ENCODE measurements at regions not wholly inside any gene's neighbourhood (a gene's known extent, or its start where the extent isn't known, plus 50 kb on each side); places are given as distances from the start of the nearest gene placed in this dataset.

- no peak for DNase-seq
Measured at GRCh38 chr5:135721548-135722090, 112.8 kb upstream of the SLC25A48 start.

GRCh38 chr5:135720191-135720590 is 114.3 kb upstream of the SLC25A48 start:
- DNase-seq: no peak

GRCh38 chr5:135719428-135720063 is 114.9 kb upstream of the SLC25A48 start:
- no peak for DNase-seq

DNA sequence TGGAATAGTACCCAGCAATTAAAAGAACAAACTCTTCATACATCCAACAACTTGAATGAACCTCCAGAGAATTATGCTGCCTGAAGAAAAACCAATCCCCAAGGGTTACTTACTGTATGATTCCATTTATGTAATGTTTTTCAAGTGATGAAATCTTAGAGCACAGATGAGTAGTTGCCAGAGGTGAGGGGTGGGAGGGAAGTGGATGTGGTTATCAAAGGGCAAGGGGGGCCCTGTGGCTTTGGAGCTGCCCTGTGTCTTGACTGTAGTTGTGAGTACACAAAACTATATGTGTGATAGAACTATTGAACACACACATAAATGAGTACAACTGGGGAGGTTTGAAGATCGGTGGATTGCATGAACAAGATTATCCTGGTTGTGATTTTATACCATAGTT is 115.8 kb upstream of the SLC25A48 start:
- no peak for DNase-seq

DNA sequence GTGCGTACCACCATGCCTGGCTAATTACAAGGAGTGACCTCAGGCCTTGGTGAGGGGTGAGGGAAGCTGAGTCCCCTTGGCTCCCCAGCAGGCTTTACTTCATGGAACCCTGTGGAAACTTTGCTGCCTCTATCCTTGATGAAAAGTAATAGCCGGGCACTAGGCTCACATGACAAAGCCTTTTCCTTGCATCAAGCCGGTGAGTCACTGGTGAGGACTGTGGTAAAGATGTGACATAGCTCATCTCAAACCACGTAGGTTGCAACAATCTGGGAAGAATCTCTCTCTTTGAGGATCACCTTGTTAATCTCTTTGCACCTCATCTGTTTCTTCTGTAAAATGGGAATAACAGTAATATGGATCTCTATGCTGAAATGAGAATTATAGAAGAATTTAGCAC is 116.3 kb upstream of the SLC25A48 start:
- DNase-seq: peak; percentile 16 to 48

- no peak for DNase-seq
Measured at GRCh38 chr5:135715267-135716055, 119.0 kb upstream of the SLC25A48 start.

GRCh38 chr5:135714126-135714894 is 120.2 kb upstream of the SLC25A48 start:
- no peak for DNase-seq

GRCh38 chr5:135713161-135713915 is 121.1 kb upstream of the SLC25A48 start:
- no peak for DNase-seq

DNA sequence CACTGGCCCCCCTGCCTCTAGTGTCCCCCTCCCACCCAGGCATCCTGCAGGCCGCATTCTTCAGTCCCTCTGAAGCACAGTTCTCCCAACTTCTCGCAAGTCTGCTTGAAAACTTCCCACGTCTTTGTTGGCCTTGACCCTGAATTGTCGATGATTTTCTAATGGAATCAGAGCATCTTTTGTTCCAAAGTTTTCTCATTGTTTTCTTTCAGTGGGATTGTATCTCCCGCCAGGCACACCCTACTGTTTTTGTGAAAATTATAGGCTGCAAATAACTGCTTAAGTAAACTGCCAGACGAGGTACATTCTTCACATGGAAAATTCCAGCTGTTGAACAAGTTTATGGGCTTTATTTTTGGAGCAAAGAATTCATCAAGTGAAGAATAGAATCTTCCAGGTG is 122.6 kb upstream of the SLC25A48 start:
- no peak for DNase-seq

DNA sequence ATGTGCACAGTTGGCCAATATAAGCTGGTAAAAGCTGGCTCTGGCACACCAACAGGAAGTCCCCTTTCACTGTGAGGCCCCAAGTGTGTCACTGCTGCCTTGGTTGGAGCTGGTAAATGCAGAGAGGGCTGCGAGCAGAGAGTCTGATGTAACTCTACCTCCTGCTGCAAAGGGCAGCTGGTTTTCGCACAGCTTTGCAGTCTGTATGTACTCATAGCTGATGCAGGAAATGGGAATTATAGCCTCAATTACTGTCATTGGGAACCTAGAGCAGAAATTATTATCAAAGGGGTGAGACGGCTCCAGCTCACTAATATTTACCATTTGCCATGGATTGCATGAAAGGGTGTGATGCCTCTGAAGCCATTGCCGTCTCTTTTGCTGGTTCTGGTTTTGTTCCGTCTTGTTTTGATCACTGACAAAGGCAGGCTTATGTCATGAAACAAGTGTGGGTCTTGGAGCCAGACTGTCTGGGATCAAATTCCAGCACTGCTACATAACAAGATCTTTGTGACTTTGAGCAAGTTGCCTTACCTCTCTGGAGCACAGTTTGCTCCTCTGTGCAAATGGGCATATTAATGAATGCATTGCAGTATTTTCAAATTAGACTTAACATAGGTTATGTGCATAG is 124.3 kb upstream of the SLC25A48 start:
- no peak for DNase-seq

DNA sequence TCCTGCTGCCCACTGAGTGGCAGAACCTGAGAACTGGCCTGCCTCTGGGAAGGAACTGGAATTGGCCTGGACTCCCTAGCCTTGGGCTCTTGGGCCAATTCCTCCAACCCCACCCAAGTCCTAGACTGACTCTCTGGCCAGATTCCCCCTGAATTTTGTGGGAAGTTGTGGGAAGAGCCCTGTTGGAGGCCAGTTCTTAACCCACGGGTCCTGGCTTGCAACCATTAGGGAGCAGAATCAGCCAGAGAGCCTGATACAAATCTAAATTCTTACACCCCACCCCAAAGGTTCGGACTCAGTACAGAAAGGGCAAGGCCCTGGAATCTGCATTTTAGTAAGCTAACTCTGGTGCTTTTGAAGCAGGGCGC is 125.3 kb upstream of the SLC25A48 start:
- no peak for DNase-seq

GRCh38 chr5:135708481-135709207 is 125.8 kb upstream of the SLC25A48 start:
- no peak for DNase-seq

DNA sequence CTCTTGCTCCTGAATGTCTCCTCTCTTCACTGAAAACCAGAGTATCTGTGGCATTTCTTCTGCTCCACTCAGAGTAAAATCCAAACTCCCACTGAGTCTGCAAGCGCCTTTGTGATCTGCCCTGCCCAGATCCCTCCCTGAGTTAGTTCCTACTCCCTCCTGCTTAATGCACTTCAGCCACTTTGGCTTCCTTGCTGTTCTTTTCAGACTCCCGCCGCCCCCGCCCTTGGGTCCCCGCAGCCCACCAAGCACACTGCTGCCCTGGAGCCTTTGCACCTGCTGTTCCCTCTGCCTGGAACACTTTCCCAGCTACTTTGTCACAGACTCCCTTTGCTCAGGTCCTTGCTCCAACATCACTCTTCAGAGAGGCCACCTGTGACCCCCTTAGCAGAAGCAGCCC is 127.2 kb upstream of the SLC25A48 start:
- DNase-seq: no peak

DNA sequence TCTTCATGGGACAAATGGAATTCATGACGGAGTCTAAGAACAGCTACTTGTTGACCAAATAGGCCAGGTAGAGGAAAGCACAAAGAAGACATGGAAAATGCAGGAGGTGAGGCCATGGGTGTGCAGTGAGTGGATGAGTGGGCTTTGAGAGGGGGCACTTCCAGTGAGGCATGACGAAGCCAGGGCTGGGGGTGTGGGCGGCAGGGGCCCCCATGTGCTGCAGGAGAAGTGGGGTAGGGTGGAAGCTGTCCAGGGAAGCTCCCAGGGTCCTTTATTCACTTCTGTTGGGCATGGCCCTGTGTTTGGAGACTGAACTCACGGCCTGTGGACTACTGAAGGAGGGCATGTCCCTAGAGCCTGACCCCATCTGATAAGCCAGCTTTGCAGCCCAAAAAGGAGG is 127.6 kb upstream of the SLC25A48 start:
- DNase-seq: no peak

DNA sequence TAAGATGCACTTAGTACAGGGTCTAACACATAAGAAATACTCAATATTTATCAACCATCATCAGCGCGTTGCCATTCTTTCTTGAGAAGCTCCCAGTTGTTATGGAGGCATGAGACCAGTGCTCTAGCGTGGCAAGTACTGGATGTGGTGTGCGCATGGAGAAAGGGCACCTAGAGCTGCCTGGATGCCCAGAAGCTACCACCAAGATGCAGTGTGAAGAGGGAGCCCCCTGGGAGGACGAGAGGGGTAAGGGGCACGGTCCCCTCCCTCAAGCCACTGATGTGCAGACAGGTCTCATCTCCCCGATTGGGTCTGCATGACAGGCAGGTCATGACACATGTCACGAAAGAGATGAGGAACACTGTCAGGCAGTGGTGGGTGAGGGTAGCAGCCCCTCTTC is 127.7 kb upstream of the CXCL14 start:
- no peak for DNase-seq

GRCh38 chr5:135705941-135706466 is 127.2 kb upstream of the CXCL14 start:
- no peak for DNase-seq

GRCh38 chr5:135705141-135705631 is 126.4 kb upstream of the CXCL14 start:
- DNase-seq: no peak

- no peak for DNase-seq
Measured at GRCh38 chr5:135704616-135705015, 125.8 kb upstream of the CXCL14 start.

- DNase-seq: no peak
Measured at GRCh38 chr5:135703016-135703550, 124.3 kb upstream of the CXCL14 start.

DNA sequence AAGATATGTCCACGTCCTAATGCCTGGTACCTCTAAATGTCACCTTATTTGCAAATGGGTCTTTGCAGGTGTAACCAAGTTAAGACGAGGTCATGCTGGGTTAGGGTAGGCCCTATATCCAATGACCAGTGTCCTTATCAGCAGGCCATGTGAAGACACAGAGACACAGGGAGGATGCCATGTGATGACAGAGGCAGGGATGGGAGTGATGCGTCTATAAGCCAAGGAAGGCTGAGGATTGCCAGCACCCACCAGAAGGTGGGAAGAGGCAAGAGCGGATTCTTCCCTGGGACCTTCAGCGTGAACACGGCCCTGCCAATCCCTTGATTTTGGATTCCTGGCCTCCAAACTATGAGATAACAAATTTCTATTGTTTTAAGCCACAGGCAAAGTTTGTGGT is 123.4 kb upstream of the CXCL14 start:
- no peak for DNase-seq

- no peak for DNase-seq
Measured at GRCh38 chr5:135700731-135701130, 121.9 kb upstream of the CXCL14 start.
